PC-9 (cell line): ENCODE measurements at regions not wholly inside any gene's neighbourhood (a gene's known extent, or its start where the extent isn't known, plus 50 kb on each side); places are given as distances from the start of the nearest gene placed in this dataset.

ENCODE experiments used
- BruUV-seq: library from RNA; stranded (reverse); fragments of 400-500 nt; replicated peaks from 2 replicates; lab custom pipeline; 2021; lab: Mats Ljungman, UMichigan
- CTCF ChIA-PET: fragments of 300-600 bp; sonication (Branson Sonifier 250); formaldehyde crosslinking; loops from one replicate; lab custom pipeline; 2022; ENCODE audit warnings: antibody characterized with exemption; lab: Charles Lee
- POLR2A ChIA-PET: fragments of 300-600 bp; sonication (Branson Sonifier 250); formaldehyde crosslinking; loops from one replicate; lab custom pipeline; 2022; ENCODE audit warnings: antibody characterized with exemption; ENCODE audit not compliant: unreplicated experiment; lab: Charles Lee
- DNase-seq, 2 experiments: peaks; one replicate each; pipeline versions ENCODE4 v3.0.0 to v3.0.0-alpha.2; 2015 to 2022; ENCODE audit warnings: mixed read lengths in 1 of 2
- H2AFZ ChIP-seq: fragments of 200-600 bp; sonication (generic); 2 replicates; pipeline ENCODE4 v1.8.1; 2017; ENCODE audit warnings: antibody characterized with exemption
- H3F3A ChIP-seq: fragments of 200-600 bp; sonication (generic); 2 replicates; pipeline ENCODE4 v1.8.1; 2017; ENCODE audit warnings: antibody characterized with exemption, mild to moderate bottlenecking, low read depth; ENCODE audit not compliant: insufficient read depth
- H3K27ac ChIP-seq: fragments of 200-600 bp; sonication (generic); 2 replicates; pipeline ENCODE4 v1.6.1; 2016; ENCODE audit warnings: mixed run types
- H3K27me3 ChIP-seq: fragments of 200-600 bp; sonication (generic); 2 replicates; pipeline ENCODE4 v1.6.1; 2016; ENCODE audit warnings: low read depth, mixed run types; ENCODE audit not compliant: insufficient read depth
- H3K36me3 ChIP-seq: fragments of 200-600 bp; sonication (generic); 2 replicates; pipeline ENCODE4 v1.6.1; 2016; ENCODE audit warnings: low read depth, mixed run types
- H3K4me1 ChIP-seq: fragments of 200-600 bp; sonication (generic); replicated peaks from 2 replicates; pipeline ENCODE4 v1.6.1; 2016; ENCODE audit warnings: mixed run types; ENCODE audit not compliant: insufficient read depth
- H3K4me2 ChIP-seq: fragments of 200-600 bp; sonication (generic); 2 replicates; pipeline ENCODE4 v1.6.1; 2017; ENCODE audit warnings: mixed run types
- H3K4me3 ChIP-seq: fragments of 200-600 bp; sonication (generic); 2 replicates; pipeline ENCODE4 v1.6.1; 2016; ENCODE audit warnings: mixed run types
- H3K79me2 ChIP-seq: fragments of 200-600 bp; sonication (generic); 2 replicates; pipeline ENCODE4 v1.6.1; 2017; ENCODE audit warnings: low read depth, mixed run types
- H3K9me2 ChIP-seq: fragments of 200-600 bp; sonication (generic); 2 replicates; pipeline ENCODE4 v1.8.1; 2017; ENCODE audit warnings: mild to moderate bottlenecking; ENCODE audit not compliant: insufficient read depth
- H3K9me3 ChIP-seq: fragments of 200-600 bp; sonication (generic); 2 replicates; pipeline ENCODE4 v1.8.1; 2016; ENCODE audit warnings: low read depth; ENCODE audit not compliant: insufficient read depth
- H4K20me1 ChIP-seq: fragments of 200-600 bp; sonication (generic); 2 replicates; pipeline ENCODE4 v1.8.1; 2017; ENCODE audit not compliant: insufficient read depth
- CTCF ChIP-seq: fragments of 200-600 bp; sonication (generic); conservative IDR thresholded peaks from 2 replicates; pipeline ENCODE4 v1.6.1; 2017; ENCODE audit warnings: mixed run types, antibody characterized with exemption, mild to moderate bottlenecking, moderate library complexity
- EZH2 ChIP-seq: fragments of 200-600 bp; sonication (generic); IDR thresholded peaks from 2 replicates; pipeline ENCODE4 v1.8.0; 2017; ENCODE audit warnings: antibody characterized with exemption, low read depth
- intact Hi-C: fragments of 100-400 bp; cut with micrococcal nuclease; formaldehyde crosslinking; loops from one replicate; pipeline ENCODE4 v1.10.0; 2022; ENCODE audit not compliant: unreplicated experiment

GRCh38 chr6:115847671-115848070 lies 213.0 kb downstream of the FRK start:
- H2AFZ ChIP-seq, result no peak overlapping the region
- H3K79me2 ChIP-seq, result no peaks in the 10 kb centered on the region
- H3K27me3 ChIP-seq, result 0 out of 2 replicates have a peak, but pooled peaks cover 5% of the 10 kb centered on the region
- no peak overlapping the region for H3K27ac ChIP-seq
- no peaks in the 10 kb centered on the region for H3K9me3 ChIP-seq
- no peaks in the 10 kb centered on the region for H4K20me1 ChIP-seq
- H3F3A ChIP-seq, result no peaks in the 10 kb centered on the region
- BruUV-seq, result no TSS peak
- no peak for DNase-seq
- H3K4me2 ChIP-seq, result no peak overlapping the region
- intact Hi-C loops, result no loop called here
- H3K4me1 ChIP-seq, result no peaks in the 10 kb centered on the region
- no peaks in the 10 kb centered on the region for H3K9me2 ChIP-seq
- ChIA-PET CTCF (no interaction called here), POLR2A (no interaction called here)
- no peaks in the 10 kb centered on the region for H3K36me3 ChIP-seq
- TF ChIP-seq EZH2 (no peak), CTCF (no peak)
- no peak overlapping the region for H3K4me3 ChIP-seq

GRCh38 chr6:115843945-115844344 lies 216.7 kb downstream of the FRK start:
- Histone ChIP-seq H3K4me1 (no peaks in the 10 kb centered on the region), H3K4me3 (no peak overlapping the region), H3F3A (no peaks in the 10 kb centered on the region), H3K79me2 (no peaks in the 10 kb centered on the region), H3K27me3 (no peaks in the 10 kb centered on the region), H3K27ac (no peak overlapping the region), H3K36me3 (no peaks in the 10 kb centered on the region), H2AFZ (no peak overlapping the region), H3K9me3 (no peaks in the 10 kb centered on the region), H4K20me1 (no peaks in the 10 kb centered on the region), H3K4me2 (no peak overlapping the region), H3K9me2 (0 out of 2 replicates have a peak, but pooled peaks cover 4% of the 10 kb centered on the region)
- DNase-seq, result no peak
- TF ChIP-seq EZH2 (no peak), CTCF (no peak)
- intact Hi-C loops, result no loop called here
- BruUV-seq, result no TSS peak
- ChIA-PET POLR2A (no interaction called here), CTCF (no interaction called here)

- no peaks in the 10 kb centered on the region for H3K4me1 ChIP-seq
- H3K79me2 ChIP-seq, result no peaks in the 10 kb centered on the region
- H3K9me3 ChIP-seq, result no peaks in the 10 kb centered on the region
- BruUV-seq, result no TSS peak
- no peaks in the 10 kb centered on the region for H3K36me3 ChIP-seq
- ChIA-PET CTCF (no interaction called here), POLR2A (no interaction called here)
- H4K20me1 ChIP-seq, result no peaks in the 10 kb centered on the region
- H3K9me2 ChIP-seq, result 0 out of 2 replicates have a peak, but pooled peaks cover 4% of the 10 kb centered on the region
- no peaks in the 10 kb centered on the region for H3F3A ChIP-seq
- DNase-seq, result no peak
- no peak overlapping the region for H3K4me2 ChIP-seq
- no peak overlapping the region for H3K4me3 ChIP-seq
- no peak overlapping the region for H3K27ac ChIP-seq
- TF ChIP-seq EZH2 (no peak), CTCF (no peak)
- no peak overlapping the region for H2AFZ ChIP-seq
- intact Hi-C loops, result no loop called here
- H3K27me3 ChIP-seq, result no peaks in the 10 kb centered on the region
These were observed 218.4 kb downstream of the FRK start for GRCh38 chr6:115842338-115842737.
